Smooth muscle cell (in vitro differentiated cells): ENCODE measurements at regions not wholly inside any gene's neighbourhood (a gene's known extent, or its start where the extent isn't known, plus 50 kb on each side); places are given as distances from the start of the nearest gene placed in this dataset.

ENCODE experiments used
- DNase-seq: peaks from one replicate; lab custom pipeline; 2025; ENCODE audit not compliant: unreplicated experiment; lab: John Stamatoyannopoulos, UW
- H2AFZ ChIP-seq: fragments of 200-600 bp; sonication (generic); 2 replicates; pipeline ENCODE4 v1.6.0; 2016; ENCODE audit warnings: antibody characterized with exemption, low read depth, mild to moderate bottlenecking
- H3F3A ChIP-seq: fragments of 200-600 bp; sonication (generic); 2 replicates; pipeline ENCODE4 v1.6.0; 2017; ENCODE audit warnings: antibody characterized with exemption, low read depth
- H3K27ac ChIP-seq: fragments of 200-600 bp; sonication (generic); 2 replicates; pipeline ENCODE4 v1.5.1; 2016; ENCODE audit warnings: low read depth, mild to moderate bottlenecking
- H3K27me3 ChIP-seq: fragments of 200-600 bp; sonication (generic); 2 replicates; pipeline ENCODE4 v1.6.1; 2016; ENCODE audit warnings: low read depth, mild to moderate bottlenecking
- H3K36me3 ChIP-seq: fragments of 200-600 bp; sonication (generic); 2 replicates; pipeline ENCODE4 v1.5.1; 2016; ENCODE audit warnings: low read depth
- H3K4me1 ChIP-seq: fragments of 200-600 bp; sonication (generic); 2 replicates; pipeline ENCODE4 v1.5.1; 2016; ENCODE audit warnings: low read depth
- H3K4me2 ChIP-seq: fragments of 200-600 bp; sonication (generic); 2 replicates; pipeline ENCODE4 v1.6.0; 2016; ENCODE audit warnings: mild to moderate bottlenecking
- H3K4me3 ChIP-seq: fragments of 200-600 bp; sonication (generic); 2 replicates; pipeline ENCODE4 v1.5.1; 2016; ENCODE audit warnings: mild to moderate bottlenecking
- H3K79me2 ChIP-seq: fragments of 200-600 bp; sonication (generic); 2 replicates; pipeline ENCODE4 v1.6.0; 2016; ENCODE audit warnings: low read depth, mild to moderate bottlenecking
- H3K9ac ChIP-seq: fragments of 200-600 bp; sonication (generic); 2 replicates; pipeline ENCODE4 v1.6.0; 2016; ENCODE audit warnings: low read depth
- H3K9me3 ChIP-seq: fragments of 200-600 bp; sonication (generic); replicated peaks from 2 replicates; pipeline ENCODE4 v1.5.1; 2016; ENCODE audit warnings: low read depth
- H4K20me1 ChIP-seq: fragments of 200-600 bp; sonication (generic); 2 replicates; pipeline ENCODE4 v1.6.0; 2016; ENCODE audit warnings: low read depth
- CTCF ChIP-seq: fragments of 200-600 bp; sonication (generic); IDR thresholded peaks from 2 replicates; pipeline ENCODE4 v1.5.1; 2017; ENCODE audit warnings: borderline replicate concordance, mild to moderate bottlenecking, antibody characterized with exemption; ENCODE audit not compliant: insufficient read depth, poor library complexity, severe bottlenecking
- WGBS: methylation state at CpG from one replicate; pipeline ENCODE4 v1.1.7; 2016; ENCODE audit warnings: low lambda C conversion rate; 5-methylcytosine and 5-hydroxymethylcytosine counted together

- Histone ChIP-seq H4K20me1 (no peaks in the 10 kb centered on the region), H3K9ac (no peak overlapping the region), H2AFZ (no peak overlapping the region), H3K9me3 (no peaks in the 10 kb centered on the region), H3F3A (no peaks in the 10 kb centered on the region), H3K4me1 (peaks cover 5% of the 10 kb centered on the region), H3K4me2 (no peak overlapping the region), H3K27me3 (no peaks in the 10 kb centered on the region), H3K79me2 (no peaks in the 10 kb centered on the region), H3K36me3 (no peaks in the 10 kb centered on the region), H3K27ac (no peak overlapping the region), H3K4me3 (no peak overlapping the region)
- 94% methylated on average over 2 of the region's 2 CpGs for WGBS
- DNase-seq = no peak
- TF ChIP-seq CTCF = no peak
Measured at GRCh38 chr3:40911264-40911663, 288.0 kb upstream of the CTNNB1 start.

- H3K4me2 ChIP-seq = no peak overlapping the region
- H3K4me3 ChIP-seq = no peak overlapping the region
- H3K79me2 ChIP-seq = no peaks in the 10 kb centered on the region
- no peak overlapping the region for H3K9ac ChIP-seq
- no peak for DNase-seq
- 93% methylated on average over 1 of the region's 1 CpG for WGBS
- H3K9me3 ChIP-seq = no peaks in the 10 kb centered on the region
- peaks cover 5% of the 10 kb centered on the region for H3K4me1 ChIP-seq
- no peak overlapping the region for H2AFZ ChIP-seq
- no peak for TF ChIP-seq CTCF
- no peaks in the 10 kb centered on the region for H3K36me3 ChIP-seq
- H4K20me1 ChIP-seq = no peaks in the 10 kb centered on the region
- no peaks in the 10 kb centered on the region for H3F3A ChIP-seq
- no peak overlapping the region for H3K27ac ChIP-seq
- no peaks in the 10 kb centered on the region for H3K27me3 ChIP-seq
Measured at GRCh38 chr3:40911928-40912327, 287.4 kb upstream of the CTNNB1 start.

GRCh38 chr3:40912461-40912860, 286.8 kb upstream of the CTNNB1 start:
- Histone ChIP-seq H3K9me3 (no peaks in the 10 kb centered on the region), H3K27me3 (no peaks in the 10 kb centered on the region), H4K20me1 (no peaks in the 10 kb centered on the region), H3K9ac (no peak overlapping the region), H3K4me1 (peaks cover 5% of the 10 kb centered on the region), H3F3A (no peaks in the 10 kb centered on the region), H2AFZ (no peak overlapping the region), H3K36me3 (no peaks in the 10 kb centered on the region), H3K4me2 (no peak overlapping the region), H3K4me3 (no peak overlapping the region), H3K79me2 (no peaks in the 10 kb centered on the region), H3K27ac (no peak overlapping the region)
- no peak for DNase-seq
- TF ChIP-seq CTCF = no peak
- 93% methylated on average over 4 of the region's 4 CpGs for WGBS

GRCh38 chr3:40913192-40913591, 286.1 kb upstream of the CTNNB1 start:
- no peak overlapping the region for H3K9ac ChIP-seq
- WGBS = 96% methylated on average over 4 of the region's 4 CpGs
- no peak overlapping the region for H3K4me3 ChIP-seq
- no peak overlapping the region for H2AFZ ChIP-seq
- no peaks in the 10 kb centered on the region for H3K9me3 ChIP-seq
- no peak for DNase-seq
- no peaks in the 10 kb centered on the region for H4K20me1 ChIP-seq
- no peaks in the 10 kb centered on the region for H3F3A ChIP-seq
- H3K27ac ChIP-seq = no peak overlapping the region
- H3K4me1 ChIP-seq = peaks cover 5% of the 10 kb centered on the region
- TF ChIP-seq CTCF = no peak
- H3K79me2 ChIP-seq = no peaks in the 10 kb centered on the region
- no peak overlapping the region for H3K4me2 ChIP-seq
- no peaks in the 10 kb centered on the region for H3K27me3 ChIP-seq
- no peaks in the 10 kb centered on the region for H3K36me3 ChIP-seq
